ENCODE measurements at regions not wholly inside any gene's neighbourhood (a gene's known extent, or its start where the extent isn't known, plus 50 kb on each side); places are given as distances from the start of the nearest gene placed in this dataset.
"Not testable (repeated sequence)": the region's sequence is repeated elsewhere in the genome, so short reads cannot be mapped to it uniquely, and the experiment has no call there.

DNA sequence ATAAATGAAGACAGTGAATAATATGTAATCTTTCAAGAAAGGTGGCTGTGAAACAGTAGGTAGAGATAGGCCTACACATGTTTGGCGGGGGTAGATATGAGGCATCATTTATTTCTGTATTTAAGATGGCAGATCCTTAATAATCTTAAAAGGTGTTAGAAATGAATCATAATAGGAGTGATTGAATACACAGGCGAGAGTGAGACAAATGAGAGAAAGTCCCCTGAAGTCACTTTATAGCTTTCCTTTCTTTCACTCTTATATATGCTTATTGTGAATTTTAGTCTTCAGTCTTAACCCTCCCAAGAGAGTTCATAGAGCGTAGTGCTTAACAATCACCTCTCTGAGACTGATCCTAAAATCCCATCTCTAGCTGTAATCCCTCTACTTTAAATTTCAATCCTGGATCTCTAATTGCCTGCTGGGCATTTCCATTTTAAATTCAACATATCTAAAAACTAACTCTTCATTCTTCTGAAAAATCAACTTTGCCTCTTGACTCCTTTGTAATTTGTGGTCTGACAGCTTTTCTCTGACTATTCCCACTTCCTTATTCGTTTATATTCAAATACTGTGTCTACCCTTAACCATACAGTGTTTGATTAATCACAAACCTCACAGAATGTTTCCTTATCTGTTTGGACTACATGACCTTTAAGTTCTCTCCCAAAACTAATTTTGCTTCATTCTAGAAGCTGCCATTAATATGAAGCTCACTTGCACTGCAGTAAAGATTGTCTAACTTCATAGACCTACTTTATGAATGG is 463.7 kb upstream of the FSIP2 start:
- DNase-seq = no peak

DNA sequence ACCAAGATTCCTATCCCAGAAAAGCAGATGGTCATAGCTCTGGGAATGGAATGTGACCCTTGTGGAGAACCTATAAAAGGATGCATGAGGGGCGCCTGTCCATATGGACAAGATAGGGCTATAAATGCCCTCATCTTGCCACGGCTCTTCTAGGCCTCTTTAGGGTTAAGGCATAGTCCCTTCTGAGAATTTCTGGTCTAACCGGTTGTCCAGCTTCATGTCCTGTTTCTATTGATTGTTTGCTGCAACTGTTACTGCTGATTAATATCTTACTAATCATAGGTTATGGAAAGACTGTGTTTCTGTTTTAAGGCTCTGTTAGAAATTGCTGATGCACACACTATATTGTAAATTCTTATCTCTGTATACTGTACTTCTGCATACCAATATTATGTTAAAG is 462.6 kb upstream of the FSIP2 start:
- not testable (repeated sequence) for DNase-seq

DNA sequence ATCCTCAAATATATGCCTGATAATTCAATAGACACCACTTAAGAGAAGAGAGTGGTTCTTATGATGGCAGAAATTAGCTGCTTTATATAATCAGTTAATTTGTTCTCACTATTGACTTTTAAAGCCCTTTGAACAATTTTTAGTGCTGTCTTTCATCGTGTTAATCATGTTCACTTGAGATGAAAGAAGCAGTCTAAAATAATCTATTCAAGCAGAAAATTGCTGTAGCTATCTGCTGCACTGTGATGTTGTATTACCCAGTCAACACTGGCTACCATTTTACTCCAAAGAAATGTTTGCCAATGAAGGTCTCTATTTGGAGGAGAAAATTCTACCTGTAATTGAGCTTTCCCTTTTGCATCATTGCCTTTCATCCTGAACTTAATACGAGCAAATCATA is 459.8 kb upstream of the FSIP2 start:
- no peak for DNase-seq

DNA sequence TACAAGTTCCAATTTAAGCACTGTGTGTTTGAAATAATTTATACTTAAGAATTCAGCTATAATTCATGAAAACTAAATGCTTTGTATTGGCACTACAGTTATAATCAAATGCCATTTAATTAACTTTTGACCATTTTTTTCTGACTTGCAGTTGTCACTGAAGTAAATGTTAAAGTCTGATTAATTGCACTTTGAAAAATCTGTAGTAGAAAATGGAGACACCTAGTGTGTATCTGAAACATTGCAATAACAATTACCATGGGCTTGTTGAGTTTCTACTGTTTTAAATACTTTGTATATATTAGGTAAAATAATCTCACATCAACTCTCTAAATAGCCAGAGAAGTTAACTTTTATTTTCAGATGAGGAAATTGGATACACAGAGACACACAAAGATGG is 458.6 kb upstream of the FSIP2 start:
- no peak for DNase-seq

DNA sequence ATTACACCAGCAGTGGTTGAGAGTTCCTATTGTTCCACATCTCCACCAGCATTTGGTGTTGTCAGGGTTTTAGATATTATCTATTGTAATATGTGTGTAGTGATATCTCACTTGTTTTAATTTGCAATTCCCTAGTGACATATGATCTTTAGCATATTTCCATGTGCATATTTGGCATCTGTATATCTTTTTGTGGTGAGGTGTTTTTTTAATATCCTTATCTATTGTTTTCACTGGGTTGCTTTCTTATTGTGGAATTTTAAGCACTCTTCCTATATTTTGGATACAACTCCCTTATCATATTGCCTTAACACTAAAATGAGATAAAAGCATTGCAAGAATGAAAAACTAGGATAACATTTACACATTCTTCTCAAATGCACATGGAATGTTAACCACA is 453.9 kb upstream of the FSIP2 start:
- DNase-seq = no peak

DNA sequence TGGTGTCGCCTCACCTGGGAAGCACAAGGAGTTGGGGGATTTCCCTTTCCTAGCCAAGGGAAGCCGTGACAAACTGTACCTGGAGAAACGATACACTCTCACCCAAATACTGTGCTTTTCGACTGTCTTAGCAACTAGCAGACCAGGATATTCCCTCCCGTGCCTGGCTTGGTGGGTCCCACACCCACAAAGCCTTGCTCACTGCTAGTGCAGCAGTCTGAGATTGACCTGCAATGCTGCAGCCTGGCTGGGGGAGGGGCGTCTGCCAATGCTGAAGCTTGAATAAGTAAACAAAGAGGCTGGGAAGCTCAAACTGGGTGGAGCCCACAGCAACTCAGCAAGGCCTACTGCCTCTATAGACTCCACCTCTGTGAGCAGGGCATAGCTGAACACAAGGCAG is 448.6 kb upstream of the FSIP2 start:
- not testable (repeated sequence) for DNase-seq

DNA sequence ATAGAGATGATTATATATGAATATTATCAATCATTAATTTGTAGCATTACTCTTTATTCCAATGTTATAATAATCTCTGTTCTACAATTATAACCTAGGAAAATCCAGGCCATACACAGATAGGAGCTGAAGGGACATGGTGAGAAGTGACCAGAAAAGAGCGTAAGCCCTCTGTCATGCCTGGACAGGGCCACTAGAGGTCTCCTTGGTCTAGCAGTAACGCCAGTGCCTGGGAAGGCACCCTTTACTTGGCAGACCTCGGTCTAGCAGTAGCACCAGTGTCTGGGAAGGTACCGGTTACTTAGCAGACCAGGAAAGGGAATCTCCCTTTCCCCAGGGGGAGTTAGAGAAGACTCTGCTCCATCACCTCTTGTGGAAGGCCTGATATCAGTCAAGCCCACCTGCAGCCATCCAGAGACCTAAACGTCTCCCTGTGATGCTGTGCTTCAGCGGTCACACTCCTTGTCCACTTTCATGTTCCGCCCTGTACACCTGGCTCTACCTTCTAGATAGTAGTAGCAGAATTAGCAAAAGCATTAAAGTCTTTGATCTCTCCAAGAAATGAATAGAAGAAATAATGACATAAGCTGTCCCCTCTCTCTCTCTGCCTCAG is 447.5 kb upstream of the FSIP2 start:
- no peak for DNase-seq

DNA sequence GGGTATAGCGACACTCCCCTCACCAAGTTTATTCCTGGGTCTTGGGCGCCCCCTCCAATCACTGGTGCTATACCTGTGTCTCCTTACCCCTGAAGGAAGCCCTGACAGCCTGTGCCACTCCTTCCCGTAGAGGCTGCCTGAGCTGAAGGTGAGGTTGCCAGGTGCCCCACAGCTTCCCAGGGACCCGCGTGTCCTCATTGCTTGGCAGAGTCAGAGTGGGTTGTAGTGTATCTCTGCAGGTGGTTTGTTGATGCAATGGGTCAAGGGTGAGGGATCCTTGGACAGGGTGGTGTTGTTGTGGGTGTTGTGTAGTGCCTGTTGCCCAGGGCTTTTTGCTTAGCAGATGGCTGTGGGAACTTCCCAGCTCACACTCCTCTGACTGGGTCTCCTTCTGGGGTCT is 438.7 kb upstream of the FSIP2 start:
- DNase-seq = no peak

DNA sequence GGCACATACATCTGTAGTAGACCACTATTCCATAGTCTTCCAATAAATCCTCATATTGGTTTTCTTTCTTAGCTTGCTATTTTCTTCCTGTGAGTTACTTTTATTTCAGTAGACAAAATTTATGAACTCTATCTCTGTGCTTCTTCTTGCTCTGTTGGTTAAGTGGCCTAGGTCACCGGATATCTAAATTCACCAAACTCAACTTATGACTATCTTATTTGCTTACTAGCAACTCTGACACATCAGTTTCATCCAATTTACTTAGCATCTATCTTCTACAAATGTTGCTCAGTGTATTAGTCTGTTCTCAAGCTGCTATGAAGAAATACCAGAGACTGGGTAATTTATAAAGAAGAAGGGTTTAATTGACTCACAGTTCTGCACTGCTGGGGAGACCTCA is 432.5 kb upstream of the FSIP2 start:
- no peak for DNase-seq

DNA sequence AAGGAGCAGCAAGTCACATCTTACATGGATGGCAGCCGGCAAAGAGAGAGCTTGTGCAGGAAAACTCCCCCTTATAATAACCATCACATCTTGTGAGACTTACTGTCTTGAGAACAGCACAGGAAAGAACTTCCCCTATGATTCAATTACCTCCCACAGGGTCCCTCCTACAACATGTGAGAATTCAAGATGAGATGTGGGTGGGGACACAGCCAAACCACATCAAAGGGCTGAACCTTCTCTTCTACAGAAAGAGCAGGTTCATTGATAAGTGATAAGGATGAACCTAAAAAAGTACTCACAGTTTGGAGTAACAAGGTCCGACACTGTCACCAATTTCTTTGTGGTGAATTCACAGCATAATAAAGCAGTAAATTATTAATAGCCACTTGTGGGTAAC is 422.2 kb upstream of the FSIP2 start:
- DNase-seq = no peak

DNA sequence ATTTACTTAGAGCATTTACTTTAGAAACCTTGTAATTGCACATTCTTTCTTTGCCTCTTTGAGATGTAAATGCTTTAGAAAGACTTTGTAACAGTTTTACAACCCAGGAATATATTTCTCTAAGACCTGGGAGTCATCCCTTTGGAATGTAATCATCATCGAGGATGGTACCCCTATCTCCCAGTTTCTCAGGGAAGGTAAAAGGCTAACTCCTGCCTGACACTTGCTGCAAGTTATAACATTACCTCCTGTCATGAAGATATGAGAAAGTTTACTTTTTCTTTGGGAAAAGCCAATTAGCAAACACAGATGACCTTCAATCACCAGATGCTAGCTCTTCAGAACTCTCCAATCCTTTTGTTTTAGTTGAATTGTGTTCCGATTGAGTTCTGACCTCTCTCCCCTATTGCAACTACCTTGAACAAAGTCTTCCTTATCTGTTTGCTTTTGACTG is 420.3 kb upstream of the FSIP2 start:
- no peak for DNase-seq

DNA sequence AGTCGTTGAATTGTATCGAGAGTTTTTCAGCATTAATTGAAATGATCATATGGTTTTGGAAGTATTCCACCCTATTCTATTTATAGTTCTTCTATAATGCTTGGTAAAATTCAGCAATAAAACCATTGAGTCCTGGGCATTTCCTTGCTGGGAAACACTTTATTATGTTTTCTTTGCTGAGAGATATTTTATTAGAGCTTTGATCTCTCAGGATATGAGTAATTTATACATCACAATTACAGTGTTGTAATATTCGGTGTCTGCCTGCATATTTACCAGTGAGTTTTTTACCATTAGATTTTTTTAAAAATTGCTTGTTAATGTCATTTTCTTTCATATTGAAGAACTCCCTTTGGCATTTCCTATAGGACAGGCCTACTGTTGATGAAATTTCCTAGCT is 402.7 kb upstream of the FSIP2 start:
- DNase-seq = no peak

DNA sequence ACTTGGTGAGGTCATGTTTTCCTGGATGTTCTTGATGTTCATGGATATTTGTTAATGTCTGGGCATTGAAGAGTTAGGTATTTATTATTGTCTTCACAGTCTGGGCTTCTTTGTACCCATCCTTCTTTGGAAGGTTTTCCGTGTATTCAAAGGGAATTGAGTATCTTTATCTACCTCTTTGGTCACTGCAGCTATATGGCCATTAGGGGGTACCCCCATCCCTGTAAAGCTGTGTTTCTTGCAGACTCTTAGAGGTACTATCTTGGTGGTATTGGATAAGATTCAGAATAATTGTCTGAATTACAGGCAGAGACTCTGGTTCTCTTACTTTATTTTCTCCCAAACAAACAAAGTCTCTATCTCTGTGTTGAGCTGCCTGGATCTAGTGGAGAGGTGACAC is 401.6 kb upstream of the FSIP2 start:
- DNase-seq = no peak

DNA sequence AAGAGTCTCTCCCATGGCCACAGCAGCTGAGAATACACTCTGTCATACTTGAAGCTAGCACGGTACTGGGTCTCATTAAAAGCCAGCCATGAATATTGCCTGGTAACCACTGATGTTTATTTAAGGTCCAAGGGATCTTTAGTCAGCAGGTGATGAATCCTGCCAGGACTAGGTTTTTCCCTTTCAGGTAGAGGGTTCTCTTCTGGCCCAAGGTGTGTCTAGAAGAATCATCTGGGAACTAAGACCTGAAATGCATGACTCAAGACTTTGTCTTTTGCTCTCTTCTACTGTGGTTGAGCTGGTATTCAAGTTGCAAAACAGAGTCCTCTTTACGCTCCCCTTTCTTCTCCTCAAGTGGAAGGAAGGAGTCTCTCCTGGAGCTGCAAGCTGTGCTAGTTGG is 400.5 kb upstream of the FSIP2 start:
- DNase-seq = no peak

DNA sequence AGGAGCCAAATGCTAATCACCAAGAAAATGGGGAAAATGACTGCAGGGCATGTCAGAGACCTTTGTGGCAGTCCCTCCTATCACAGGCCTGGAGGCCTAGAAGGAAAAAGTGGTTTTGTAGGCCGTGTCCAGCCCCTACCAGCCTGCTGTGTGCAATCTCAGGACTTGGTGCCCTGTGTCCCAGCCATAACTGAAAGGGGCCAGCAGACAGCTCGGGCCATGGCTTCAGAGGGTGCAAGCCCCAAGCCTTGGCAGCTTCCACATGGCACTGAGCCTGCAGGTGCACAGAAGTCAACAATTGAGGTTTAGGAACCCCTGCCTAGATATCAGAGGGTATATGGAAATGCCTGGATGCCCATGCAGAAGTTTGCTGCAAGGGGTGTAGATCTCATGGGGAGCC is 391.2 kb upstream of the FSIP2 start:
- DNase-seq = no peak

DNA sequence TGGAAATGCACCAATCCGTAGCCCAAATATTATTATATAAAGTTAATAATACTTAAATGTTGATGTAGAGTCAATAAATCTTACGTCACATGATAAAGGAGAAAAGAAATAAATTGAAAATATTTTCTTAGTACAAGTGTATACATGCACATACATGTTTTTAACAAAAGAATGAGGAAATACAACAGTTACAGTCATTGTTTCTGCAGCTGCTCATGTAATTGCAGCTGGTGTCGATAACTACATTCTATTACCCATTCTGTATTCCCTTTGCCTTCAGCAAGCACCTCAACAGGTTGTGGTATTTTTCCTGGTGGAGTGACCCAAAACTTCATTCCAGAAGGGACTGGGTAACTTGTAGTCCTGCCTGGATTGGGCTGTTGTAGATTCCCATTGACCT is 377.8 kb upstream of the FSIP2 start:
- DNase-seq = no peak

DNA sequence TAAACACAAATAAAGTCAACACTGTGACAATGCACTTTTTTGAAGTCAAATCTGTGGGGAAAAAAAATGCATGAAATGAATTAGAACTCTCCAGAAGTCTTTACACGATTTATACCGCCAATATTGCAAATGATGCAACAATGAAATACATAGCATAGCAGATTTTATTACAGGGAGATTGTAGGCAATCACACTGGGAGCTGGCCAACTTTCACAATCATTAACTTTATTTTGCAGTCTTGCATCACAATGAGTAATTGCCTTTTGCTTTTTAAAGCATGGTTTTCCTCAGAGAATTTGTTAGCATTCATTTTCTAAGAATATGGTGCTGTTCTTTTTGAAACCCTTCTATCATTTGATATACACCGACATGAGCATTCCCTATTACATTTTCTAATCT is 366.4 kb upstream of the FSIP2 start:
- DNase-seq = no peak

DNA sequence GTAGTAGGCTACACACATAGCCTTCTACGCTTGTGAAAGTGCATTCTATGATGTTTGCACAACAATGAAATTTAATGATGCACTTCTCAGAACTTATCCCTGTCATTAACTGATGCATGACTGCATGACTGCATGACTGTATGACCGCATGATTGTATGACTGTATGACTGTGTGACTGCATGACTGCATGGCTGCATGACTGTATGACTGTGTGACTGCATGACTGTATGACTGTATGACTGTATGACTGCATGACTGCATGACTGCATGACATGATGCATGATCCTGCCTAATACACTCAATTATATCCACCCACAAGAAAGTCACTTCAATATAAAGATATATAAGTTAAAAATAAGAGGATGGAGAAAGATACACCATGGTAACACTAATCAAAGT is 365.4 kb upstream of the FSIP2 start:
- DNase-seq = no peak

DNA sequence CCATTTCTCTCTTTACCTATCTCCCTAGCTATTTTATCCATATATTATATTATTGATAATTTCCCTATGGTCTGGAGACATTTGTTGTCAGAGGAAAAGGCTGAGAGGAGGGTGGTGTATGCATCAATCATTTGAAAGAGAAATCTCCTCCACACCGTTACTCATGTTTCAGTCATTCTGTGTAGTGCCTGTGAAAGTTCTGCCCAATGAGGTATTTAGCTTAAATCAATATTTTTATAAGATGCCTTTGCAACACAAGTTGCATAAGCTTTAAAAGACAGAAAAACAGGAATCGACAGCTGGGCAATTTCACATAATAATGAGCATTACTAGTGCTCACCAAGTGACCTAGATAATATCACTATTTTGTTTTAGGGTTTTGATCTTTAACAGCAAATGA is 363.7 kb upstream of the FSIP2 start:
- no peak for DNase-seq

DNA sequence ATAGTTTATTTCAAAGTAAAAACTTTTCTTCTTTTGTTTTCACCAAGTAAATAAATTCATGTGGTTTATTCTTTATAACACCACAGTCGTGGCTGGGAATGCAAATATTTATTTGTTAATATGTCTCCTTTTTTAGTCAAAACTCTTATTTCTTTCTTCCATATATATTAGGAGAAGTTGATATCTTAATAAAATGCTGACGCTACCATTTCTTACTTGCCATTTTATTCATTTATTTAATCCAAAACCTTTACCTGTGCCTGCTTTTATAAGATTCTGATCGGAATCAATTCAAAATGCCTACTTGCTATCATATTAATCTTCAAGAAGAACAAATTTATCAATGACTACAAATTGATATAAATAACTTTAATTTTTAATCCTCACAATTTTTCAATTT is 362.9 kb upstream of the FSIP2 start:
- DNase-seq = no peak

DNA sequence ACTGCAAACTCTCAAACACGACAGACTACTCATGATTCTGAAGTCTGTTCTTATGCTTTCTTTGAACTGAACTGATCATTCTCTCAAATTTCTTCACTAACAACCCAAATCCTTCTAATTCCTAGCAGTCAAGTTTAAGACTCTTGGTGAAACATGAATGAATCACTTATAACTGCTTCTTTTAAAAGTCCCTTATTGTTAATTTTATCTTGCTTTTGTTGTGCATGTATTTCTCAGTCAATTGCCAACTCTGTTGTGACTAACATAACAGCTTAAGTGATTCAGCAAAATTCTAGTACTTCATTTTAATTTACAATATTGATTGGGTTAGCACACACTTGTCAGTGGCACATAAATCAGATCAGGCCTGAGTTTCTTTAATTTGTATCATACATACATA is 357.0 kb upstream of the FSIP2 start:
- DNase-seq = no peak

DNA sequence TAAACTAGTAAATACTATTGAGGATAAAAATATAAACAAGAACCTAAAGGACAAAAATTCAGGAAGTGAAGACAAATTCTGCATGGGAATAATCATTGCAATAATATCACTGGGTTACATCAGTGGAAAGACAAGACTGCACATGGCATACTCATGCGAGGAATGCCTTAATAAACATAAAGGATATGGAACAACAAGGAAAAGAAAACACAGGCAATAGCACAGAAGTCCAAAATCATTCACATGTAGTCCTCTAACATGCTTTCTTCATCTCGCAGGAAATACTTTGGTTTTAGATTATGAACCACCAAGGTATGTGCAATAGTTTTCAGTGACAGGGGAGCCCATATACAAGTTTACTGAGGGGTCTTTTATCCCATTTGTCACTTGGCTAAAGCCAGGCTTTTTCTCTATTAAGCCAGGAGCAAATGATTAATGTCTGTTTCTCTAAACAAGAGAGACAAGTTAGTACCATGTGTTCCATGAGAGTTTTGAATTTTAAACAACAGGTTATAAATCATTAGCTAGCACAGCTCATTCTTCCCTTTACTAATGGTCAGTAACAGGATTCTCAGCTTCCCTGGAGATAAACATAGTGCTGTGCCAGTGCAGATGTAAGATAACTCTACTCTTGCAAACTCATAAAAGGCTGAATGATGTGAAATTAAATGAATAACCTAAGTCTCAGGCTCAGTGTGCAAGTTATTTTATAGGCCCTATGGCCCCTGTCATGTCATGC is 353.6 kb upstream of the FSIP2 start:
- no peak for DNase-seq

DNA sequence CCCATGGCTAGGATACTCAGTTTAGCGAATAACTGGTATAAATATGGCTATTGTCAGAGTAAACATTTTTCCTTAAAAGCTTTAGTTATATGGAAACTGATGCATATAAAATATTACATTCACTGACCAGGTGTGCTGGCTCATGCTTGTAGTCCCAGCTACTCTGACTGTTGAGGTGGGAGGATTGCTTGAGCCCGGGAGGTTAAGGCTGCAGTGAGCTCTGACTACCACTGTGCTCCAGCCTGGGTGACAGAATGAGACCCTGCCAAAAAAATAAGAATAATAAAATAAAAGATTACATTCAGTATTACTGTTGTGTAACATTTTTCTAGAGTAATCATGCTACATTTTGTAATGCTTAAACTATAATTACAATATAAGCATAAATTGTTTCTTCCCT is 350.4 kb upstream of the FSIP2 start:
- no peak for DNase-seq

DNA sequence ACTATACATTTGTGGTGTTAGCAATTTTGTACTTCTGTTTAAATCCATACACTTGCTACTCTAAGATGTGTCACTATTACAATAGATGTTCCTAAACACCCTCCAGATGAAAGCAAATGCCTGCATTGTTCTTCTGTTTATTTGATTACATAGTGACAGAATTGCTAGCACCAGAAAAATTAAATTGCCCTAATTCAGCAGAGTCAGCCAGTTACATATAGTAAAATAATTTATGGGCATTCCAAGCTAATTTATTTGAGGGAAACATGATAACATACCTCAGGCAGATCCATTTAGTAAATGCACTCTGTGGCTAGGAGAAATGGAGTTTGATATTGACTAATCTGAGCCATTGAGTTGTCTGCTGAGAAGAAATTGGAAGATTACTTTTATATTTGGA is 347.1 kb upstream of the FSIP2 start:
- no peak for DNase-seq
